GM12891 (cell line): ENCODE measurements at regions not wholly inside any gene's neighbourhood (a gene's known extent, or its start where the extent isn't known, plus 50 kb on each side); places are given as distances from the start of the nearest gene placed in this dataset.

Experiments used
- PAX5 ChIP-seq: IDR thresholded peaks from 2 replicates; pipeline ENCODE4 v1.6.1; 2011; ENCODE audit warnings: low read length, moderate library complexity, mild to moderate bottlenecking; ENCODE audit not compliant: insufficient read depth, severe bottlenecking
- POLR2A ChIP-seq: IDR thresholded peaks from 2 replicates; pipeline ENCODE4 v1.6.1; 2011; ENCODE audit warnings: low read depth, low read length, control low read depth
- POLR2AphosphoS5 ChIP-seq: IDR thresholded peaks from 2 replicates; pipeline ENCODE4 v1.6.1; 2011; ENCODE audit warnings: low read depth, low read length, control low read depth
- POU2F2 ChIP-seq: IDR thresholded peaks from 2 replicates; pipeline ENCODE4 v1.6.1; 2011; ENCODE audit warnings: low read depth, mild to moderate bottlenecking, control low read depth, low read length, moderate library complexity
- SPI1 ChIP-seq: IDR thresholded peaks from 2 replicates; pipeline ENCODE4 v1.6.1; 2011; ENCODE audit warnings: low read depth, low read length, control low read depth
- TAF1 ChIP-seq: IDR thresholded peaks from 2 replicates; pipeline ENCODE4 v1.6.1; 2011; ENCODE audit warnings: low read depth, low read length, control low read depth

GRCh38 chr1:114328361-114328904, 174.8 kb upstream of the SYT6 start:
- TF ChIP-seq POLR2A (no peak), POLR2AphosphoS5 (no peak), SPI1 (no peak), TAF1 (no peak), PAX5 (no peak), POU2F2 (no peak)
